ENCODE measurements at regions not wholly inside any gene's neighbourhood (a gene's known extent, or its start where the extent isn't known, plus 50 kb on each side); places are given as distances from the start of the nearest gene placed in this dataset.

DNA sequence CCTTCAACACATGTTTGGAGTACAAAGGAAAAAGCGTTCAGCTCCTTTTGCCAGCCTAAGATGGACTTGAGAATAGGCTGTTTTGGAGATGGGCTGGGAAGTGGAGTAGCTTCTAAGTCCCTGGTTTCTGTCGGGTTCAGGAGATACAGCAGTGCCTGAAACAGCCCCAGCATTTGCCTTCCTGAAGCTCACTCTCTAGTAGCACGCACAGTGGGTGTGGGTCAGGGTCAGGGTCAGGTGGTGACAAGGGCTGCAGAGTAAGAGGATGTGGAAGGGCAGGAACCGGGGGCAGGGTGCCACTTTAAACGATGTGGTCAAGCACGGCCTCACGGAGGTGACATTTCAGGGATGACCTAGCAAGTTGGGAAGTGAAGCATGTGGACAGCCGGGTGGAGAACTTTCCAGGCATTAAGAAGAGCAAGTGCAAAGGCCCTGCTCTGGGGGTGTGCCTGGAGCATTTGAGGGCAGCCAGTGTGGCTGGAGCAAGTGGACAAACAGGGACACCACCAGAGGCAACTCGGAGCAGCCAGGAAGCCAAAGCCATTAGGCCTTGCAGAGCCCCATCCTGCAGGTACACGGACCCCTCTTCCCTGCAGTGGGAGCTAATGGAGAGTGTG is 382.2 kb upstream of the ZMIZ1 start:
- TF ChIP-seq, protein P1, sequence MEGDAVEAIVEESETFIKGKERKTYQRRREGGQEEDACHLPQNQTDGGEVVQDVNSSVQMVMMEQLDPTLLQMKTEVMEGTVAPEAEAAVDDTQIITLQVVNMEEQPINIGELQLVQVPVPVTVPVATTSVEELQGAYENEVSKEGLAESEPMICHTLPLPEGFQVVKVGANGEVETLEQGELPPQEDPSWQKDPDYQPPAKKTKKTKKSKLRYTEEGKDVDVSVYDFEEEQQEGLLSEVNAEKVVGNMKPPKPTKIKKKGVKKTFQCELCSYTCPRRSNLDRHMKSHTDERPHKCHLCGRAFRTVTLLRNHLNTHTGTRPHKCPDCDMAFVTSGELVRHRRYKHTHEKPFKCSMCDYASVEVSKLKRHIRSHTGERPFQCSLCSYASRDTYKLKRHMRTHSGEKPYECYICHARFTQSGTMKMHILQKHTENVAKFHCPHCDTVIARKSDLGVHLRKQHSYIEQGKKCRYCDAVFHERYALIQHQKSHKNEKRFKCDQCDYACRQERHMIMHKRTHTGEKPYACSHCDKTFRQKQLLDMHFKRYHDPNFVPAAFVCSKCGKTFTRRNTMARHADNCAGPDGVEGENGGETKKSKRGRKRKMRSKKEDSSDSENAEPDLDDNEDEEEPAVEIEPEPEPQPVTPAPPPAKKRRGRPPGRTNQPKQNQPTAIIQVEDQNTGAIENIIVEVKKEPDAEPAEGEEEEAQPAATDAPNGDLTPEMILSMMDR (conservative IDR thresholded peaks at IDR 0.05 in 1 of 2, IDR thresholded peaks at IDR 0.05 in 1 of 2; ENCODE audit: extremely low read depth in 1 of 2, insufficient read depth in 1 of 2, low read depth in 1 of 2, low read length in 2 of 2), result no peak
- TF ChIP-seq EZH2 (IDR thresholded peaks at IDR 0.05; ENCODE audit: borderline replicate concordance, low read length), result no peak

All from mammary epithelial cell (primary cell).